ENCODE measurements at regions not wholly inside any gene's neighbourhood (a gene's known extent, or its start where the extent isn't known, plus 50 kb on each side); places are given as distances from the start of the nearest gene placed in this dataset.

GRCh38 chr17:71453876-71454422 lies 666.9 kb upstream of the SOX9 start:
- no peak for TF ChIP-seq POLR2A (IDR thresholded peaks at IDR 0.05; ENCODE audit: low read depth)
- intact Hi-C loops (cut with DNase I): no loop called here
- Histone ChIP-seq H3K9me3 (no peaks in the 10 kb centered on the region), H3K27me3 (no peaks in the 10 kb centered on the region), H3K27ac (replicated peaks in 1 of 4) (no peak overlapping the region), H3K36me3 (no peaks in the 10 kb centered on the region), H3K4me3 (no peak overlapping the region), H3K4me1 (no peaks in the 10 kb centered on the region)
- DNase-seq (ENCODE audit: extremely low spot score): no peak
- 69% methylated on average over 4 of the region's 4 CpGs for WGBS

DNA sequence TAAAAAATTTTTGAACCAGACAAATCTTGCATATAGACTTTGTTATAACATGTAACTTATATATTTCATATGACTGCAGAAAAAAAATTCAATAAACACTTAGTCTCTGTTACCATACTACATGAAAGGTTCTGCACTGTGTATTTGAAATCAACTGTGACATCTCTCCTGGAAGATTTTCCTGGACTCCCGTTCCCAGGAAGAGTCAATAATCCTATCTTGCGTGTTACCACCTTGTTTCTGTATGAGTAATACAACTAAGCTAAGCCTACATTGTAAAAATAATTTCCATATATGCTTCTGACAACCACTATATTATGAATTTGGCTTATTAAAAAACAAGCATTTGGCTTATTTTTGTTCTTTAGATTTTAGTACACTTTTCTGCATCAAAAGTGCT lies 665.6 kb upstream of the SOX9 start:
- H3K4me3 ChIP-seq: no peak overlapping the region
- intact Hi-C loops (cut with DNase I): no loop called here
- no peak overlapping the region for H3K27ac ChIP-seq (replicated peaks in 1 of 4)
- no peaks in the 10 kb centered on the region for H3K36me3 ChIP-seq
- no peaks in the 10 kb centered on the region for H3K9me3 ChIP-seq
- TF ChIP-seq POLR2A (IDR thresholded peaks at IDR 0.05; ENCODE audit: low read depth) (no peak), EP300 (IDR thresholded peaks at IDR 0.05) (no peak), POLR2AphosphoS5 (IDR thresholded peaks at IDR 0.05) (no peak), CTCF (IDR thresholded peaks at IDR 0.05) (no peak)
- 80% methylated on average over 2 of the region's 2 CpGs for WGBS
- H3K27me3 ChIP-seq: no peaks in the 10 kb centered on the region
- no peak for DNase-seq (ENCODE audit: extremely low spot score)
- H3K4me1 ChIP-seq: no peaks in the 10 kb centered on the region

DNA sequence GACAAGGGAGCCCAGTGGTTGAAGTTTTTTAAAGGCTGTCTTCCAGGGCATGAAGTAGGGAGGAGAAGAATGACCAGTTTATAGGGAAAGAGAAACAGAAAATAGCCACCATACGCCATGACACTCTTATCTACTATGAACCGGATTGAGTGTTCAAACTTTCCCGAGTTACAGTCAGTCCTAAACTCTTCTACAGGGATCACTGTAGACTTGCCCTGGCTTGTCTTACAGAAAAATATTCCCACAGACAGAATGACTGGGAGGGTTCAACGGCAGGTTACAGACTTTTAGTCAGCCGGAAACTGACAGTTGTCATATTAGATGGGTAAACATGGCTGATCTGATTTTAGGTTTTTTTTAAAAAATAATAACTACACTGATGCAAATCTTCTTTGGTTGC lies 662.5 kb upstream of the SOX9 start:
- H3K4me1 ChIP-seq: no peaks in the 10 kb centered on the region
- DNase-seq (ENCODE audit: extremely low spot score): no peak
- H3K27ac ChIP-seq (replicated peaks in 1 of 4): no peak overlapping the region
- H3K9me3 ChIP-seq: no peaks in the 10 kb centered on the region
- no peaks in the 10 kb centered on the region for H3K36me3 ChIP-seq
- no peaks in the 10 kb centered on the region for H3K27me3 ChIP-seq
- no peak overlapping the region for H3K4me3 ChIP-seq
- intact Hi-C loops (cut with DNase I): no loop called here
- TF ChIP-seq POLR2A (IDR thresholded peaks at IDR 0.05; ENCODE audit: low read depth) (no peak), CTCF (IDR thresholded peaks at IDR 0.05) (no peak), POLR2AphosphoS5 (IDR thresholded peaks at IDR 0.05) (no peak)
- WGBS: 94% methylated on average over 5 of the region's 5 CpGs

DNA sequence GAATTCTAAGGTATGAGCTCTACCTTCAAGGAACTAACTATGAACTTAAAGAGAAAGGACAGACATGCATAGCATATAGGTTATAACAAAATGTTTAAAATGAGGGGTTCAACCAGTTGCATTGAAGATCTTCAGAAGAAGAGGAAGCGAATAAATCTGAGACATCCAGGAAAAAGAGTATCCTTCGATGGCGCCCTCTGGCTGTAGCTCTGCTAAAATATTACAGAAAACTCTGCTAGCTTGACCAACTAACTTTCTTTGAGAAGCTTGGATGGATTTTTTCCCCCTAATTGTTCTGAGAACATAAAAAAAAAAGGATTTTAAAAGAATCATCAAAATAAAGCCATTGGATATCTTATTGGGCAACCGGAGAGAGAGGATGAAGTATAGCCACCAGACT lies 659.9 kb upstream of the SOX9 start:
- TF ChIP-seq POLR2A (IDR thresholded peaks at IDR 0.05; ENCODE audit: low read depth): no peak
- peak in 2 of 3 experiments; percentile 6 to 13 for TF ChIP-seq CTCF (IDR thresholded peaks at IDR 0.05)
- no peak for TF ChIP-seq POLR2AphosphoS5 (IDR thresholded peaks at IDR 0.05)
- no peak for TF ChIP-seq EP300 (IDR thresholded peaks at IDR 0.05)
- 80% methylated on average over 4 of the region's 4 CpGs for WGBS
- H3K4me3 ChIP-seq: no peak overlapping the region
- H3K27ac ChIP-seq (replicated peaks in 1 of 4): no peak overlapping the region
- no peaks in the 10 kb centered on the region for H3K4me1 ChIP-seq
- no peak for DNase-seq (ENCODE audit: extremely low spot score)
- no peaks in the 10 kb centered on the region for H3K36me3 ChIP-seq
- H3K27me3 ChIP-seq: no peaks in the 10 kb centered on the region
- no peaks in the 10 kb centered on the region for H3K9me3 ChIP-seq
- intact Hi-C loops (cut with DNase I): loop anchor here (10.0 kb wide), 1 partner anchor 1074 kb away; no protein-coding TSS in a partner anchor

- Histone ChIP-seq H3K4me3 (no peak overlapping the region), H3K9me3 (no peaks in the 10 kb centered on the region)
Measured at GRCh38 chr17:71461498-71462169, 659.2 kb upstream of the SOX9 start.

More at GRCh38 chr17:71461498-71462169, 659.2 kb upstream of the SOX9 start:
- Histone ChIP-seq H3K27me3 (no peaks in the 10 kb centered on the region), H3K4me1 (no peaks in the 10 kb centered on the region), H3K36me3 (no peaks in the 10 kb centered on the region), H3K27ac (replicated peaks in 1 of 4) (no peak overlapping the region)
- intact Hi-C loops (cut with DNase I): loop anchor here (10.0 kb wide), 1 partner anchor 1073 kb away; no protein-coding TSS in a partner anchor
- TF ChIP-seq CTCF (IDR thresholded peaks at IDR 0.05) (no peak), POLR2A (IDR thresholded peaks at IDR 0.05; ENCODE audit: low read depth) (no peak), POLR2AphosphoS5 (IDR thresholded peaks at IDR 0.05) (no peak), EP300 (IDR thresholded peaks at IDR 0.05) (no peak)
- WGBS: 91% methylated on average over 5 of the region's 5 CpGs
- no peak for DNase-seq (ENCODE audit: extremely low spot score)
